ENCODE measurements at regions not wholly inside any gene's neighbourhood (a gene's known extent, or its start where the extent isn't known, plus 50 kb on each side); places are given as distances from the start of the nearest gene placed in this dataset.
"Not testable (repeated sequence)": the region's sequence is repeated elsewhere in the genome, so short reads cannot be mapped to it uniquely, and the experiment has no call there.

GRCh38 chr6:164378330-164378729 lies 931.1 kb downstream of the C6orf118 start:
- DNase-seq (ENCODE audit: low read depth in 3 of 3): no peak

GRCh38 chr6:164377348-164377918 lies 932.0 kb downstream of the C6orf118 start:
- DNase-seq (ENCODE audit: low read depth in 3 of 3): no peak

DNA sequence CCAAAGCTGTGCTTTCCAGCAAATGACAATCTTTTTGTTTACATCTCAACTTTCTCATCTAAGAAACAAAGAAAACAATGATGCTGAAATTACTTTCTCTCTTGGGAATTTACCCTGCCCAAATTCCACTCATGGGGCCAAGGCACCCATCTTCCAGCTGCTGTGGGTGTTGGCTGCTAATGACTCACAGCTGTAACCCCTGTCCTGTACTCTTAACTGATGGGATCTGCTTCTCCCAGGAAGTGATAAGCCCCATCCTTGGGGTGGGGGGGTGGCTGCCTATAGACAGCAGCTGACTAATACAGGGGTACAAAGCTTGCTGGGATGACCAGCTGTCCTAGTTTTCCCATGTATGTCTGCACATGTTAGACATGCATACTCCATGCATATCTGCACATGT lies 938.6 kb downstream of the C6orf118 start:
- no peak for DNase-seq (ENCODE audit: low read depth in 3 of 3)

GRCh38 chr6:164359441-164359840 lies 944.9 kb downstream of the QKI start:
- no peak for DNase-seq (ENCODE audit: low read depth in 3 of 3)

GRCh38 chr6:164359036-164359435 lies 944.5 kb downstream of the QKI start:
- no peak for DNase-seq (ENCODE audit: low read depth in 3 of 3)

DNA sequence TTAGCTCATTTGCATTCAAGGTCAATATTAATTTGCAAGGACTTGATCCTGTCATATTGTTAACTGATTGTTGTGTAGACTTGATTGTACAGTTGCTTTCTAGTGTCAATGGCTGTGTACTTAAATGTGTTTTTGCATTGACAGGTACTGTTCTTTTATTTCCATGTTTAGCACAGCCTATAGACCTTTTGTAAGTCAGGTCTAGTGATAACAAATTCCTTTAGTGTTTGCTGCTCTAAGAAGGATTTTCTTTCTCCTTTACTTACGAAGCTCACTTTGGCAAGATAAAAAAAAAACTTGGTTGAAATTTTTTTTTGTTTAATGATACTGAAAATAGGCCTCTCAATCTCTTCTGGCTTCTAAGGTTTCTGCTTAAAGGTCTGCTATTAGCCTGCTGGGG lies 942.3 kb downstream of the QKI start:
- DNase-seq (ENCODE audit: low read depth in 3 of 3): no peak

DNA sequence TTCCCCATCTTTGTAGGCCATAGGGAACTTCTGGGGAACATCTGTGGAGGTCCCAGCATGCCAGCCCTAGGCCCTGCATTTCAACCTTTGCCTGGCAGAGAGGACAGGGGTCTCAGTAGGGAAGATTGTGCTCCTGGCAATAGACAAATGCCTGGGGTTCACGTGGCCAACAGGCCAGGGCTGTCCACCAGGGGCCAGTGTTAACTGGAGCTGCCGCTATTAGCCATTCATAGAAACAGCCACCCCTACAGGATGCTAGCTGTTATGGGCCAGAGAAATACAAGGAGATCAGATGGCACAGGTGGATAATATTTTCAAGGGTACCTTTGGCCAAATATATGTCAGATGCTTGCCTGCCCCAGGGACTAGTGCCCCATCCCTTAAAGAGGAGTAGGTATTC lies 932.9 kb downstream of the QKI start:
- no peak for DNase-seq (ENCODE audit: low read depth in 3 of 3)

GRCh38 chr6:164346631-164347030 lies 932.1 kb downstream of the QKI start:
- no peak for DNase-seq (ENCODE audit: low read depth in 3 of 3)

- DNase-seq (ENCODE audit: low read depth in 3 of 3): no peak
Measured at GRCh38 chr6:164345806-164346496, 931.4 kb downstream of the QKI start.

DNA sequence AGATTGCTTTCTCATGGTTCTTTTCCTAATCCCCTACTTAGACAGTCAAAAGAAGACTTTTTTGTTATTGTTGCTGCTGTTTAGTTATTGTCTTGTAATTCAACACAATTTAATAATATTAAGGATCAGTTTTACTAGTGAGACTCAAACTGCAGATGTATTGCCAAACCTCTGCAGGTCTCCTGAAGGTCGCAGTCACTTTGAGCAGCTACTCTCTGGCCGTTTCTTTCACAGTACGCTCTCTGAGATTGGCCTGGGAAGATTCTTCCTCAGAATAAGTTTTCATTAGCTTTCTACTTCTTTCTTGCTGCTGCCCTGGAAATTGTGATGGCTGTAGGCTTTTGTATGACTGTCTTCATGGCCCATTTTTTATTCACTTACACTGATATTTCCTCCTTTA lies 930.8 kb downstream of the QKI start:
- no peak for DNase-seq (ENCODE audit: low read depth in 3 of 3)

DNA sequence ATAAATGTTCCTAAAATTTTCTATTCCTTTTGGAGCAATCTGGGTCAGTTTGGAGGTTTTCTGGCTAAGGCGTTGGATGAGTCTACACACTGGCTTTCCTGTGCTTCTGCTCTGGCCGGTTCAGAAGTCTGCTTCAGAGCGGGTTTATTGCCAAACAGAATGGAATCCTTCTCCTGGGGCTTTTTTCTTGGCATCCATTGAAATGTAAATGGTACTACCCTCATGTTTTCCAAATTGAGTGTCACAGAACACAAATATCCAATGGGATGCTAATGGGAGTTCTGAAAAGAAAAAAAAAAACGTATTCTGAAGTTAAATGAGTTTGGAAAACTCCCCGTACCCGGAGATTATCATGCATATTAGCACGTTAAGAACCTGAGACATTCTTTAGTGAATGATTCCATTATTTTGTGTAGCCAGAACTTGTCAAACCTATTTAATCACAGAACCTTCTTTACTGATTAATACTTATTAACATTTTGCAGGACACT lies 930.3 kb downstream of the QKI start:
- DNase-seq (ENCODE audit: low read depth in 3 of 3): no peak

DNA sequence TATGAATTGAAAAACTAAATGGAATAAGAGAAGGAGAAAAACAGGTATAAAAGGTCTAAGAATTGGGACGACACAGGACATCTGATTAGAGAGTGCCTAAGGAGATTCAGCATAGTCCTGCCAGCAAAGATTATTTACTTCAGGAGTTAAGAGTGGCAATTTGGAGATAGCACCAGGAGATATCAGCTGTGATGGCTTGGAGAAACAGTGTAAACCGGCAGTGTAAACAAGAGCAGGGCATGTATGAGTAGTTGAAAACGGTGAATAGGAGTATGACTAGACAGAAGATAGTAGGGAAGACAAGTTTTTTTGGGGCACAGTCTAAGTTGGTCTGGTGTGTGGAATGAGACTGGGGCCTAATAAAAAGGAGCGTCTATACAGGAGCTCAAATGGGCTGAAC lies 924.9 kb downstream of the QKI start:
- DNase-seq (ENCODE audit: low read depth in 3 of 3): not testable (repeated sequence)

DNA sequence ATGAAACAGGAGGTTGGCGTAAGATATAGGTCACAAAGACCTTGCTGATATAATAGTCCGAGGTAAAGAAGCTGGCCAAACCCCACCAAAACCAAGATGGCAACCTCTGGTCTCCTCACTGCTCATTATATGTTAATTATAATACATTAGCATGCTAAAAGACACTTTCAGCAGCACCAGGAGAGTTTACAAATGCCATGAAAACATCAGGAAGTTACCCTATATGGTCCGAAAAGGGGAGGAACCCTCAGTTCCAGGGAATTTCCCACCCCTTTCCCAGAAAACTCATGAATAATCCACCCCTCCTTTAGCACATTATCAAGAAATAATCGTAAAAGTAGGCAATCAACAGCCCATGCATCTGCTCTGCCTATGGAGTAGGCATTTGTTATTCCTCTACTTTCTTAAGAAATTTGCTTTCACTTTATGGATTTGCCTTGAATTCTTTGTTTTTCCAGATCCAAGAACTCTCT lies 923.4 kb downstream of the QKI start:
- no peak for DNase-seq (ENCODE audit: low read depth in 3 of 3)

GRCh38 chr6:164337024-164337924 lies 922.8 kb downstream of the QKI start:
- DNase-seq (ENCODE audit: low read depth in 3 of 3): no peak

DNA sequence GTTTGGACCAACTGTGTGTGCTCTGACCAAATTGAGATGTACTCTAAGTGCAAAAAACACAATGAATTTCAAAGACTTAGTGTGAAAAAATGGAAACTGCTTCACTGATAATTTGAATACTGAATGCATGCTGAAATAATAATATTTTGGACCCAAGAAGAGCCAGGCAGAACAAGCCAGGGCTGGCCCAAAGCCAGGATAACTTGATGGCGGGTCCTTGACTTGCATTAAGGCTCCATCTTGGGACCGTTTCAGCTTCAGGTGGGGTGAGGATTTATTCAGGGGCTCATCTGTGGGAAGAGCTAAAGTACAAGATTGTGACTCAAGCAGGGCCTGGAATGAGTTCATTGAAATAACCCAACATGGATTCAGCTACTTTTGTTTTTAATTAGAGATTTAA lies 921.9 kb downstream of the QKI start:
- DNase-seq (ENCODE audit: low read depth in 3 of 3): no peak

DNA sequence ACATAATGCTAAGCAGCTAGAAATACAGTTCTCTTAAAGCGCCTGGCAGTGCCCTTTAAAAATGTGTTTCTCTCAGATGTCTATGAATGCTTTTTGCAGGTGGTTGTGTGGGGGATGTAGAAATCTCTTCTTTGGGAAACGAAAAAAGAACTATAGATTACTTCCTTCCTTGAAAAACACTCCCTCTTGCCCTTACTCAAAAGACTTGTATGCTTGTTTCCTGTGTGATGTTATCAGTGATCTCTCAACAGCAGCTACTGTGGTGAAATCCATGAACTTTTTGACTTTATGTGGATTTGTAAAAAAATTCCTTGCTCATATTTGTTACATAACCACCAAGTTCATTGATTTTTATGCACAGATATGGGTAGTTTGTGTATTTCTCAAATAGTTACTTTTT lies 916.5 kb downstream of the QKI start:
- DNase-seq (ENCODE audit: low read depth in 3 of 3): no peak

GRCh38 chr6:164325168-164325567 lies 910.6 kb downstream of the QKI start:
- DNase-seq (ENCODE audit: low read depth in 3 of 3): no peak

DNA sequence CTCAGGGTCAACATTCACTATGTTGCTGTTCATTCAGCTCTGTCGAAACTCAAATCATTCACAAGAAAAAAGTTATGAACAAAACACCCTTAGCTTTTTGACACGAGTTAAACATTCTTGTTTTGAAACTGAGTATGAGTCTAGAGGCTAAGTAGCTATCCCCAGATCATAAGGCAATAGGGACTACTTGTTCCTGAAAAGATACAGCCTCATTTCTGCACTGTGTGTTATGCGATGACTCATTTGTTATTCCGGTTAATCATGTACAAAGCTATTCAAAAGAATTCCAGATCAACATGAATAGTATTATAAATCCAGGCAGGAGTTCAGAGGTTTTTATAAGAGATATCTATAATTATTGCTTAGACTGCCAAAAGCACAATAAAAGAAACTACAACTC lies 908.0 kb downstream of the QKI start:
- DNase-seq (ENCODE audit: low read depth in 3 of 3): no peak

DNA sequence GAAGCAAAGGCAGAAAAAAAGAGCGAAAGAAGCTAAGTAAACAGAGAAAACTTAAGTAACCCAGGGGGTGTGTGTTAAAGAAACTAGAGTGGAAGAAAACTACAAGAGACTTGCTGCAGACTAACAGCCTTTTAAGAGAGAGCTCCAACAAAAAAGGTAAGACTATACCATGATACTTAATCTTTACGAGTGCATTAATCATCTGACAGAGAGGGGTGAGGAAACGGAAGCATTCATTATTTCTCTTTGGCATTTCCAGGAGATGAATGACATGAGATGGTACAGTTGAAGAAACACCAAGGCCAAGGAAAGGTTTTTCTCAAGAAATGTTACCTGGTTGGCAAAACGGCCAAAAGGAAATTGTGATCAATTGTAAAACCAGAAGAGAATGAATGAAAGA lies 906.8 kb downstream of the QKI start:
- DNase-seq (ENCODE audit: low read depth in 3 of 3): no peak

DNA sequence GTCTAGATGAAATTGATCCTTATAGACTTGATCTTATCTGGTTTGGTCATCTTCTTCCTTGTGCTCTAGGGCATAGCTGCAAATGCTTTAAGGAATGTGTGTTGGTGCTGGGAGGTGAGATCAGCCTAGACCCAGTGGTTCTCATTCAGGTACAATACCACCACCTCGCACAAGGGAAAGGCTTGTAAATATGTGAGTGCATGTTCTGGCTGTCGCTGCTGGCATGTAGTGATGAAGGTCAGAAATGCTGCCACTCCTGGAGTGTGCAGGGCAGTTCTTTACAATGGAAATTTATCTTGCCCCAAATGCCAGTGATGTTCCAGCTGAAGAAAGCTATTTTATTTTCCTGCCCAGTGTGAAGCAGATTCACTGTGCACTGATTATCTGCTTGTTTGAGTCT lies 900.9 kb downstream of the QKI start:
- no peak for DNase-seq (ENCODE audit: low read depth in 3 of 3)

GRCh38 chr6:164308339-164308738 lies 893.8 kb downstream of the QKI start:
- DNase-seq (ENCODE audit: low read depth in 3 of 3): no peak

GRCh38 chr6:164303102-164303964 lies 888.8 kb downstream of the QKI start:
- no peak for DNase-seq (ENCODE audit: low read depth in 3 of 3)
